GM21381 (cell line): ENCODE measurements at regions not wholly inside any gene's neighbourhood (a gene's known extent, or its start where the extent isn't known, plus 50 kb on each side); places are given as distances from the start of the nearest gene placed in this dataset.
A peak's percentile ranks its signal among the peaks of the same experiment; 100 is the strongest.

Experiments used
- ATAC-seq: cut with Tn5 transposase; IDR thresholded peaks from one replicate; pipeline ENCODE4 v1.9.1; 2021; ENCODE audit warnings: mild to moderate bottlenecking, moderate library complexity; ENCODE audit not compliant: unreplicated experiment

GRCh38 chr1:104921525-104921924 is 1171.8 kb downstream of the AMY1C start:
- ATAC-seq = no peak

DNA sequence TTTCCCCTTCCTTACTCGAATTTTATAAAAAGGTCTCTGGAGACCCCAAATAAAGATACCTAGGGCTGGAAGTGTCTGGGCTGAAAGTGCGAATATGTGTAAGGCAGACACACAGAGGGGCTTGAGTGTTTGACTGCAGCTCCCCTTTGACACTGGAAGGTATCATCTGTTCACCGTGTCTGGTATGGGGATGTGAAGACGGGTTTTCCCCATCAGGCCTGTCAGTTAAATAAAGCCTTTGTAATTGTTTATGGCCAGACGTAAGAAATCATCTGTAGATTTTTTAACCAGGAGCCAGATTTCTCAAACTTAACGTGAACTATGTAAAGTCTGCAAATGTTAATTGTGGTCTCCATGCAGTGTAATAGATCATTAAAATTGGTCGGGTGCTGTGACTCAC is 1173.4 kb downstream of the AMY1C start:
- ATAC-seq = no peak

- ATAC-seq = no peak
Observed at GRCh38 chr1:104929280-104929679, 1179.6 kb downstream of the AMY1C start.

- ATAC-seq = no peak
Observed at GRCh38 chr1:104932030-104932915, 1182.6 kb downstream of the AMY1C start.

DNA sequence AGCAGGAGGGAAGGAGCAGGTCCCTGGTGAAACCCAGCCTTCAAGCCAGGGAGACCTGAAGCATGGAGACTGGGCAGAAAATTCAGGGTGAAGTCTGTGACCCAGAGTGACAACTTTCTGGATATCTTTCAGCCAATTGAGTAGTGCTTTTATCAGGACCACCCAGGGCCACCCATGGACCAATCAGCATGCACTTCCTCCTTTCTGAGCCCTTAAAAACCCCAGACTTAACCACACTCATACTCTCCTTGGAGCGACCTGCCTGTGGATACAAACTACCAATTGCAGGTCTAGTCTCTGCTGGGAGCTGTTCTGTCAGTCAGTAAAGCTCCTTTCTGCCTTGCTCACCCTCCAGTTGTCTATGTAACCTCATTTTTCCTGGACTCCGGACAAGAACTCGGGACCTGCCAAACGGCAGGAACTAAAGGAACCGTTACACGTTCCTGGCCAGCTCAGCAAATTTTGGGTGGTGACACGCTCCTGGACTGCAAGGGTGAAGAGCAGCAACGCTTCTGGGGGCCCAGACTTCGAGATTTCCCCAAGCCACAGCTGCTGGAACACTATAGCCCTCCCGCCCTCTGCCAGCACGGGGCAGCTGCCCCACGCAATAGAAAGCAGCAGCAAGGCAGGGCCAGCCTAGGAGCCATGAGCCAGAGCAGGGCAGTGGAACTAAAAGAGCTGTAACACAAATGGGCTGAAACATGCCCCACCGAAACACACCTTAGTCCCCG is 1183.4 kb downstream of the AMY1C start:
- no peak for ATAC-seq

DNA sequence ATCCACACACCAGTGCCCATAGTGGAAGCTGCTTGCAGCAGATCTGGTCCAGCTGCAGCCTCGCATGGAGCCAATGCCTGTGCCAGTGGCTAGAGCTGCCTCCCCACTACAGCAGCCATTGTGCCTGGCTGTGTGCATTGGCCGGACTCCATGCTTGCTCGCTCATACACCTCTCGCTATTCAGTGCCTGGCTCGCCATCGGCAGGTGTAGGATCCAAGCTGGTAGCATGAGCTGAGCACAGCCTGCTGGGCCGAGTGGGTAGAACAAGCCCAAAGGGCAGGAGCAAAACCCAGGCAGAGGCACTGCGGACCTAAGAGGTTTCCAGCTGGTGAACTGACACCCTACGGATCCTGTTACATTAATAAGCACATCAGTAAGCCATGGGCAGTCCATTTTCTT is 1184.1 kb downstream of the AMY1C start:
- ATAC-seq = no peak

- ATAC-seq = no peak
Observed at GRCh38 chr1:104945406-104945805, 1195.7 kb downstream of the AMY1C start.

GRCh38 chr1:104946558-104947210 is 1197.0 kb downstream of the AMY1C start:
- no peak for ATAC-seq

DNA sequence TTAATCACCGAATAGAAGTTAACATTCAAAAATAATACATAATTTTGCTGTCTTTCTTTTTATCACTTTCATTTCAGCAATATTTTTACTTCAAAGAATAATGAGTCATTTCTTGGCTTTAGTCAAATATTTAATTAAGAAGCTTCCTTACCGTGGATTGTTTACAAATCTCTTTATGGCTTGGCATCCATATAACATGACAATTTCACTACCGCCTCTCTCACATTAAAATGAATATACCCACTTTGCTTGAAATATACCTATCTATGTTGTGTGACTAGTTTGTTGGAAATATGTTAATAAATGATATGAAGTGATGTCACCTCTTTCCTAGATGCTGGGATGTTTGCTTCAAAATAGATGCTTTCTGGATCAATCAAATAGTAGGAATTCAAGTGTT is 1203.9 kb downstream of the AMY1C start:
- ATAC-seq = no peak

DNA sequence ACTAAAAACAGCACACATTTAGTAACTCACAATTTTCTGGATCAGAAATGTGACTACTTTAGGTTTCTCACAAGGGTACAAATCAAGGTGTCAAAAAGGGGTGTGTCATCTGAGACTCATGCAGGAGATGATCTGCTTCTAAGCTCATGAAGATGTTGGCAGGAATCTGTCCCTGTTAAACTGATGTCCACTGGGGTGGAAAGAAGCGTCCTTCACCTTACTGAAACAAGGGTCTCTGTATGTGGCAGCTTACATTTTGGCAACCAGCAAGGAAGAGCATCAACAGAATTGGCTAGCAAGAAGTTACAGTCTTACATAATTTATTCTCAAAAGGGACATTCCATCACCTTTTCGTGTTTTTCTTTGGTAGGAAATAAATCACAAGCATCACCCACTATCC is 1223.8 kb downstream of the AMY1C start:
- no peak for ATAC-seq

DNA sequence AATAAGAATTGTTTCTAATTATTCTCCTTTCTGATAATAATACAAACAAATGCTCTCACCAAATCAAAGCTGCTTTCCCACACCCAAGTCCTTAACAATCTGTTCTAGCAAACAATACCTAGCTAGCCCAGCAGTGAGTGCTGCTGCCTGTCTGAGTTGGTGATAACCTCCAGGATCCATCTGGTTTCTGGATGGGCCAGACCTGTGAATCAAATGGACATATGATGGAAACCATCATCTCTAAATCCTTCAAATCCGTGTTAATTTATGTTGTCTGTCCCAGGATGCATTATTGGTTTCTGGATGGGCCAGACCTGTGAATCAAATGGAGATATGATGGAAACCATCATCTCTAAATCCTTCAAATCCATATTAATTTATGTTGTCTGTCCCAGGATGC is 1230.0 kb downstream of the AMY1C start:
- no peak for ATAC-seq

GRCh38 chr1:104987210-104987609 is 1237.5 kb downstream of the AMY1C start:
- peak; percentile 99 for ATAC-seq

DNA sequence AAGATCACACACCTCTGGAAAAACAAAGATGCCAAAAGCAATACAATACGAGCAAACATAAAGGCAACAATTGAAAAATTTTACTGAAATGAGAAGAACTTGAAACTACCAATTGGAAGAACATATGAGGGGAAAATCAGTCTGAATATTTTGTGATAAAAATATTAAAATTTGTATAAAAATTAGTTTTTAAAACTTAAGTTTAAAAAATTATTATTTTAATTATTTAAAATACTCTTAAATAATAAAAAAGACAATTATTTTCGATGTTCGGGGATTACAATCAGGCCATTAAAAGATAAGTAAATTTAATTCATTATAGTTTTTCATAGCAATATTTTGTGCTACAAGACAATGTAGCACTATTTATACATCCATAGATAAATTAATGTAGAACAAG is 1239.3 kb downstream of the AMY1C start:
- no peak for ATAC-seq

DNA sequence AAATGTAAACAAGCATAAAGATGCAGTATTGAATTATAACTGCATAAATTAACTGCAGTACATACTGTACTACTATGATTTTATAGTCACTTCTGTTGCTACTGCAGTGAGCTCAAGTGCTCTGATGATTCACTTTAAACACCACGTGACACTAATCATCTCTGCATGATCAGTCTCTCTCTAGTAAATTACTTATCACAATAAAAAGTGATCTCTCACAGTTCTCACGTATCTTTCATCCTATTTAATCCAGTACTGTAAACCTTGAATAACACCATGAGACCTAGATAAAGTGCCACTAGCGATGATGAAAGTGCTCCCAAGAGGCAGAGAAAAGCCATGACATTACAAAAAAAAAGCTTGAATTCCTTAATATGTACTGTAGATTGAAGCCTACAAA is 1242.0 kb downstream of the AMY1C start:
- ATAC-seq = no peak

DNA sequence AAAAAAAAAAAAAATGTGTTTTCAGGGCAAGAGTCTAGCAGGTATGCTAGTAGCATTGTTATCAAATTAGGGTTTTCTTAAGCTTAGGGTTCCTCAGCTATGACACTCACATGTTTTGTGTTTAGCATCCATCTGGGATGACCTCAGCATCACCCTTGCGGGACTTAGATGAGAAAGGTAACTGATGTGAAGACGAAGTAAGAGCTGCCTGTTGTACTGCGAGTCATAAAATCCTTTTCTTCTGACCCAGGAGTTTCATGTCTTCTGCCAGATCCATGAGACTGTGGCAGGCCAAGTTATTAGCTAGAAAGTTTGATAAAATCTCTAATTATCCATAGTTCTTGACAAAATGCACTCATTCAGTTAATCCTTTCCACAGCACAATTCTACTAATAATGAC is 1251.1 kb downstream of the AMY1C start:
- no peak for ATAC-seq

DNA sequence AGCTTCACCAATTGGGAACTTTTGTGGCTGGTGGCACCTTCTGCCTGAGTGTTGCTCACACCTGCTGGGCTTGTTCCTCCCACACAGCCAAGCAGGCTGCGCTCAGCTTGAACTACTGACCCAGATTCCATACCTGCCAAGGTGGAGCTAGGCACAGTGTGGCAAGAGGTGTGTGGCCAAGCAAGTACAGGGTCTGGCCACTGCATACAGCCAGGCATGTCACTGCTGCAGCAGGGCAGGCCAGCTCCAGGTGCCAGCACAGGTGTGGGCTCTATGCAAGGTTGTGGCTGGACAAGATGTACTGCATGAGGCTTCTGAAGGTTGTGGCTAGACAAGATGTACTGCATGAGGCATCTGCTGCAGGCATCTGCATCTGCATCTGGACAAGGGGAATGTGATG is 1254.8 kb downstream of the AMY1C start:
- no peak for ATAC-seq

GRCh38 chr1:105005594-105006195 is 1256.0 kb downstream of the AMY1C start:
- no peak for ATAC-seq

DNA sequence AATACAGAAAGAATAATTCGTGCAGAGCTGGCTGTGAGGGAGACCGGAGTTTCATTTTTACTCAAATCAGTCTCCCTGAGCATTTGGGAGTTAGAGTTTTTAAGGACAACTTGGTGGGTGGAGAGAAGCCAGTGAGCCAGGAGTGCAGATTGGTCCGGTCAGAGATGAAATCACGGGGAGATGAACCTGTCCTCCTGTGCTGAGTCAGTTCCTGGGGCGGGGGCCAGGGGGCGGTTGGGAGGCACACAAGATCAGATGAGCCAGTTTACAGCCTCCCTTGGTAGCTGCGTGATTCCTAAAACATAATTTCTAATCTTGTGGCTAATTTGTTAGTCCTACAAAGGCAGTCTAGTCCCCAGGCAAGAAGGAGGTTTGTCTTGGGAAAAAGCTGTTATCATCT is 1267.9 kb downstream of the AMY1C start:
- ATAC-seq = no peak

DNA sequence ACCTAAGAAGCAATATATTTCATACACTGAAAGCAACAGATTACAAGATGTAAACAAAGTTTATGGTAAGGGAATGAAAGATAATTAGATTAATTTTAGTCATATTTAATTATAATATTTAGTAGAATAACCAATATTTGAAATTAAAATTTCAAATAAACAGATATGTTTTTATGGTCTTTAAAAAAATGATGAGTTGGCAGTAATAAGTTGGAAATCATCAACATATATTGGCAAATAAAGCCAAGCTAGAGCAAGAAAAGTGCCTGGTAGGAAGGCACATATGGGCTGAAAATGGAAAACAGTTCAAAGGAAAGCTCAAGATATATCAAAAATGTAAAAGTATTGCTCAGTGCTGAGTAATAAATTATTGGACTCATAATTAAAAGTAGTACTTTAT is 1274.0 kb downstream of the AMY1C start:
- ATAC-seq = no peak

DNA sequence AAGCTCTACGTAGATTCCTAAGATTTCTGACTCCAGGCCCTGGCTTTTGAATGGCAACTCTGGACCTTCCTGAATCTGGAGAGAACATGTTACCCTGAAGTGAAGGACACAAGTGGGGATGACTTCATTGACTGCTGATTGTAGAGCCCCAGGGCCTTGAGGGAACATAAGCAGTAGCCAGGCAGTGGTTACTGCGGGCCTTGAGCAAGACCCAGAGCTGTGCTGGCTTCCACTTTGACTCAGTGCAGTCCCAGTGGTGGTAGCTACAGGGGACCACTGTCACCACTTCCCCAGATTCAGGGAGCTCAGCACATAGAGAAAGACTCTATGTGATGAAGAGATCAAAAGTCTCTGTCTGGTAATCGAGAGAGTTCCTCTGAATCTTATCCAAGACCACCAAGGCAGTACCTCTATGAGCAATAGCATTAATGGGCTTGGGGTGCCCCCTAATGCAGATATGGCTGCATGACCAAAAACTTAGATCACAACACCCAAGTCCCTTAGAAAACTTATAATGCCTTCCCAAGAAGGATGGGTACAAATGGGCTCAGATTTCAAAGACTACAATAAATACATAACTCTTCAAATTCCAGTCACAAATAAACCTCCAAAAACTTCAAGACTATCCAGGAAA is 1278.3 kb downstream of the AMY1C start:
- no peak for ATAC-seq

- ATAC-seq = no peak
Observed at GRCh38 chr1:105072446-105072845, 1322.7 kb downstream of the AMY1C start.
